Epithelial cell of esophagus (primary cell): ENCODE measurements at regions not wholly inside any gene's neighbourhood (a gene's known extent, or its start where the extent isn't known, plus 50 kb on each side); places are given as distances from the start of the nearest gene placed in this dataset.
"Not testable (repeated sequence)": the region's sequence is repeated elsewhere in the genome, so short reads cannot be mapped to it uniquely, and the experiment has no call there.

Source experiments
- DNase-seq: peaks from one replicate; pipeline ENCODE4 v3.0.0; 2010; ENCODE audit warnings: low read depth
- H3K4me3 ChIP-seq: 2 replicates; pipeline ENCODE4 v1.5.1; 2011; ENCODE audit warnings: mild to moderate bottlenecking, low read length, control low read depth
- TF ChIP-seq, protein P1 (sequence below): IDR thresholded peaks from 2 replicates; pipeline ENCODE4 v1.5.1; 2011; ENCODE audit warnings: low read depth, mild to moderate bottlenecking, low read length, control low read depth, inconsistent platforms; ENCODE audit not compliant: insufficient read depth; ENCODE audit errors: missing control alignments

GRCh38 chr9:41019858-41020562 lies 108.5 kb downstream of the FOXD4L6 start:
- DNase-seq, H3K4me3 ChIP-seq: not testable (repeated sequence)

GRCh38 chr9:41018948-41019347 lies 109.5 kb downstream of the FOXD4L6 start:
- not testable (repeated sequence) for H3K4me3 ChIP-seq, DNase-seq

- not testable (repeated sequence) for DNase-seq
These were observed 111.8 kb downstream of the FOXD4L6 start for GRCh38 chr9:41016699-41017098.

GRCh38 chr9:40999952-41000700 lies 128.4 kb downstream of the FOXD4L6 start:
- DNase-seq, H3K4me3 ChIP-seq: not testable (repeated sequence)

More at GRCh38 chr9:41016699-41017098, 111.8 kb downstream of the FOXD4L6 start:
- not testable (repeated sequence) for H3K4me3 ChIP-seq

DNA sequence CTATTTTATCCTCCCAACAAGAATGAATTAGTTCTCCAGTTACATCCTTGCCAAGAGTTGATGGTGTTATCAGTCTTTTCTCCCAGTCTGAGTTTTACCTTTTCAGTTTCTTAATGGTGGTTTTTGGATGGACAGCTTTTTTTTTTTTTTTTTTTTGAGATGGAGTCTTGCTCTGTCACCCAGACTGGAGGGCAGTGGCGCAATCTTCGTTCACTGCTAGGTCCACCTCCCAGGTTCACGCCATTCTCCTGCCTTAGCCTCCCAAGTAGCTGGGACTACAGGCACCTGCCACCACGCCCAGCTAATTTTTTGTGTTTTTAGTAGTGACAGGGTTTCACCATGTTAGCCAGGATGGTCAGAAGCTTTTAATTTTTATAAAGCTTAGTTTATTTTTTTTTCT lies 133.0 kb downstream of the FOXD4L6 start:
- DNase-seq, H3K4me3 ChIP-seq: not testable (repeated sequence)

- DNase-seq, H3K4me3 ChIP-seq: not testable (repeated sequence)
These were observed 134.6 kb downstream of the FOXD4L6 start for GRCh38 chr9:40993842-40994241.

DNA sequence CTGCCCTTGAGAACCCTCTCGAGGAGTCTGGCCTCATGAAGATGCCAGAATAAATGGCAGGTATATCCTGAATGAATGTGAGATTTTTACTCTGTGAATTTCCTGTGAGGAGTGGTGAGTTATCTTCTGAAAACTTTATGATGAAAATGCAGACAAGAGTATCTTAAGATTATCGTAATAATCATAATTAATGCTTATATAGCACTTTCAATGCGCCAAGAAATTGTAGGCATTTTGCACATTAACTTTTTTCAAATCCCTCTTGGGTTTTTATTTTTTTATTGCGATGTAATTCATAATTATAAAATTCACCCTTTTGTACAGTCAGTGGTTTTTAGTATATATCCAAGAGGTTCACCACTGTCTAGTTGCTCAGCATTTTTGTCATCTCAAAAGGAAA lies 135.1 kb downstream of the FOXD4L6 start:
- DNase-seq, result not testable (repeated sequence)
- peak overlapping the region; percentile 5 for H3K4me3 ChIP-seq

DNA sequence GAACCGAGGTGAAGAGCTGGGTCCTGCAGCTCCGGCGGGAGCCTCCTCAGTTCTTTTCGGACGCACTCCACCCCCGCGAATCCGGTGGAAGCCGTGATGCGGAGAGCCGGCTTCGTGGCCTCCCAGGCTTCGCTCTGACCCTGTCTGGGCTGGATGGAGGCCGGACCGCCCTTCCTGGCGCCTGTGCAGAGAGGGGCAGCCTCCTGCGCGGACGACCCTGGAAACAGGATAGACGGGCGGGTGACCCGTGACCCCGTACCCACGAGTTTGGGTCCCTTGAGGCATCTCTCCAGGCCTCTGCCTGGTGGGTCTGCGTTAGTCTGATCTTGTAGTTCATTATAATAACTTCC lies 136.0 kb downstream of the FOXD4L6 start:
- not testable (repeated sequence) for DNase-seq
- peak overlapping the region; percentile 83 for H3K4me3 ChIP-seq

DNA sequence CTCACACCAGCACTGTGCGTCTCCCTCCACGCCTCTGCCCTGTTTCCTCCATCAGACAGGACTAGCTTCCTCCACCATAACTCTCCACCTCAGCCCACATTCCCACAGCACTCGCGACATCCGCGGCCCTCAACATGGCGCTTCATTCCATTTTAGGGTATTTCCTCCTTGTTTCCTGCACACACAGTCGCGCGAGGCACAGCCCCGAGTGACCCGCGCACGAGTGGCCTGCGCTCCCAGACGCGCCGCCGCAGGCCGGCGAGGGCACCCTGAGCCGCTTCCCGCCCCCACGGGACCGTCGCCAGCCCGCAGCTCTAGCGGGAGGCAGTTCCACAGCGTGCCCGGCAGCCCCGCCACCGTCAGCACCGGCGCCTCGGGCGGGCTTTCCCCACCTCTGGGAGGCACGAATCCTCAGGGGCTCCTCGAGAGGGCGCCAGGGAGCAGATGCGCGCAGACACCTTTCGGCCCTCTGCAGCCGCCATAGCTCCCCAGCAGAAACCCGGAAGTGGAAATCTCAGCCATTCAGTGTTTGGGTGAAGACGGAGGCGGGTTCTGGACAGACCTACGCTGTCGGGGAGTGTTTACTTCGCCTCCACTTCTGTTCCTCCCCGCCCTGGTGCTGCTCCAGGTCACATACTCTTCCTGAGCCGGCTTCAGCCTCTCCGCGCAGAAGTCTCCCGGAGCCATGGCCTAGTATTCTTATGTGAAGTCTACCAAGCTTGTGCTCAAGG lies 136.6 kb downstream of the FOXD4L6 start:
- peak overlapping the region; percentile 83 for H3K4me3 ChIP-seq

GRCh38 chr9:40991100-40991740 lies 137.3 kb downstream of the FOXD4L6 start:
- peak overlapping the region; percentile 83 for H3K4me3 ChIP-seq
- DNase-seq, result not testable (repeated sequence)

More for the DNA sequence above, 136.6 kb downstream of the FOXD4L6 start:
- peak; percentile 99 for DNase-seq
- TF ChIP-seq, protein P1, sequence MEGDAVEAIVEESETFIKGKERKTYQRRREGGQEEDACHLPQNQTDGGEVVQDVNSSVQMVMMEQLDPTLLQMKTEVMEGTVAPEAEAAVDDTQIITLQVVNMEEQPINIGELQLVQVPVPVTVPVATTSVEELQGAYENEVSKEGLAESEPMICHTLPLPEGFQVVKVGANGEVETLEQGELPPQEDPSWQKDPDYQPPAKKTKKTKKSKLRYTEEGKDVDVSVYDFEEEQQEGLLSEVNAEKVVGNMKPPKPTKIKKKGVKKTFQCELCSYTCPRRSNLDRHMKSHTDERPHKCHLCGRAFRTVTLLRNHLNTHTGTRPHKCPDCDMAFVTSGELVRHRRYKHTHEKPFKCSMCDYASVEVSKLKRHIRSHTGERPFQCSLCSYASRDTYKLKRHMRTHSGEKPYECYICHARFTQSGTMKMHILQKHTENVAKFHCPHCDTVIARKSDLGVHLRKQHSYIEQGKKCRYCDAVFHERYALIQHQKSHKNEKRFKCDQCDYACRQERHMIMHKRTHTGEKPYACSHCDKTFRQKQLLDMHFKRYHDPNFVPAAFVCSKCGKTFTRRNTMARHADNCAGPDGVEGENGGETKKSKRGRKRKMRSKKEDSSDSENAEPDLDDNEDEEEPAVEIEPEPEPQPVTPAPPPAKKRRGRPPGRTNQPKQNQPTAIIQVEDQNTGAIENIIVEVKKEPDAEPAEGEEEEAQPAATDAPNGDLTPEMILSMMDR, result peak; percentile 60

DNA sequence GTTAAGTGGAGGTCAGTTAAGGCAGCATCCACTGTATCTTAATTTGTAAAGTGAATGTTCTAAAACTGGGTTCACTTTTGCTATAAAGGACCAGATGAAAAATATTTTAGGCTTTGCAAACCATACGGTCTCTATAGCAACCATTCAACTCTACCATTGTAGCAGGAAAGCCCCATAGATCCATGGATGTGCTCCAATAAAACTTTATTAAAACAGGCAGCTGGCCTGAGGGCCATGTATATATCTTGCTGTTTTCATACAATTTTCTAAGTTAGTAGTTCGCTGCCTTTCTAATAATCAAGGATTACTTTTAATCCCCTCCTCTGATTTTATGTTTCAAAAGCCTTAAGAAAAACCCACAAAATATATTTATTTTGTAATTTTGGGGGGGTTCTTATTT lies 142.1 kb downstream of the FOXD4L6 start:
- H3K4me3 ChIP-seq, DNase-seq: not testable (repeated sequence)

GRCh38 chr9:40975351-40975750 lies 153.1 kb downstream of the FOXD4L6 start:
- DNase-seq, result not testable (repeated sequence)

DNA sequence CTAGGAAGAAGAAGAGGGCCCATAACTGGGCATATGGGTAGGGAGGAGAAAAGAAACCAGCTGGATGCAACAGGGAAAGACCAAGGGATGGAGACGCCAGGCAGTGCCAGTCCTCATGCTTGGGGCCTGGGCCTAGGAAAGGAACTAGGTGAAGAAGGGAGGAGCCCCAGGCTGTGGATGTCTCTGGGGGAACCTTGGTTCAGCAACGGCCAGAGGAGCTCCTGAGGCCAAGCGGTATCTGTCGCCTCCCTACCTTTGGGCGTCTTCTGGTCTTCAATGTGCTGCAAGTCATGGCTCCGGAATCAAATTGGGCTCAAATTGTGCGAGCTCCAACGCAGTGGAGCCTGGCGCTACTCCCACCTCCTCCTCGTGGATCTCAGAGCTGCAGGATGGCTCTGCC lies 153.6 kb downstream of the FOXD4L6 start:
- H3K4me3 ChIP-seq, DNase-seq: not testable (repeated sequence)

More at GRCh38 chr9:40975351-40975750, 153.1 kb downstream of the FOXD4L6 start:
- H3K4me3 ChIP-seq, result not testable (repeated sequence)

GRCh38 chr9:40971773-40972172 lies 156.7 kb downstream of the FOXD4L6 start:
- H3K4me3 ChIP-seq, DNase-seq: not testable (repeated sequence)

- not testable (repeated sequence) for DNase-seq, H3K4me3 ChIP-seq
These were observed 158.1 kb downstream of the FOXD4L6 start for GRCh38 chr9:40970340-40970739.

DNA sequence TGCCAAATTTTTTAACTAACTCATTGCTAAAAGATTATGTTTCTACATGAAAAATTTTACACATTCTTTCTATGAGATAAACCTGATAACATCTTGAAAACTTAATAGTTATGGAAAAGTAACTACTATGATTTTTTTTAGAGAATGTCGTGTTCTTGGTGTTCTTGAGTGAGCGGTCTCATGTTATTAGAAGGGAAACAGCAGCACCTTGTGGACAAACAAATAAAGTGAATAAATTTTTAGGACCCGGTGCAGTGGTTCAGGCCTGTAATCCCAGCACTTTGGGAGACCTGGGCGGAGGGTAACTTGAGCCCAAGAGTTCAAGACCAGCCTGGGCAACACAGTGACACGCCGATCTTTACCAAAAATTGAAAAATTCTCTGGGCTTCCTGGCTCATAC lies 166.0 kb downstream of the FOXD4L6 start:
- DNase-seq, H3K4me3 ChIP-seq: not testable (repeated sequence)

DNA sequence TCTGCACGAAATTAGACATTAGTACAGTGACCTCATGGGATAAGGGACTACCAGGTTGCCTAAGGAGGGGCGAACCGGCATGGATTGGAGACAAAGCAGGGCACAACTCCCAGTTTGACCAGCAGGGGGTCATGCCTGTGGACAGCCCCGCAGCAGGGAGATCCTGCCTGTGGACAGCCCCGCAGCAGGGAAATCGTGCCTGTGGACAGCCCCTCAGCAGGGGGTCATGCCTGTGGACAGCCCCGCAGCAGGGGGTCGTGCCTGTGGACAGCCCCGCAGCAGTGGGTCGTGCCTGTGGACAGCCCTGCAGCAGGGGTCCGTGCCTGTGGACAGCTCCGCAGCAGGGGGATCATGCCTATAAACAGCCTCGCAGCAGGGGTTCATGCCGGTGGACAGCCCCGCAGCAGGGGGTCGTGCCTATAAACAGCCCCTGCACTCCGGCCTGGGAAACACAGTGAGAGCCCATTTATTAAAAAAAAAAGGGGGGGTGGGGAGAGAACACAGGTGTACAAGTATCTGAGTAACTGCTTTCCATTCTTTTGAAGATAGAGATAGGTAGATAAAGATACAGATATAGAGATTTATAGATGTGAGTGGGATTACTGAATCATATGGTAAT lies 176.5 kb downstream of the FOXD4L6 start:
- DNase-seq, H3K4me3 ChIP-seq: not testable (repeated sequence)
